Activated T-cell treated with anti-CD3 and anti-CD28 coated beads, Interleukin-2, amount 50 U/mL, for 24 hours (primary cell): ENCODE measurements at regions not wholly inside any gene's neighbourhood (a gene's known extent, or its start where the extent isn't known, plus 50 kb on each side); places are given as distances from the start of the nearest gene placed in this dataset.

ENCODE experiments used
- DNase-seq: peaks from one replicate; pipeline ENCODE4 v3.0.0-alpha.2; 2020
- H3K27ac Mint-ChIP-seq: 2 replicates; pipeline ENCODE4 v1.8.0; 2020; ENCODE audit warnings: mild to moderate bottlenecking, mixed read lengths
- H3K27me3 Mint-ChIP-seq: 2 replicates; pipeline ENCODE4 v1.8.0; 2020; ENCODE audit warnings: mixed read lengths
- H3K36me3 Mint-ChIP-seq: 2 replicates; pipeline ENCODE4 v1.8.0; 2020; ENCODE audit warnings: low read depth, mixed read lengths
- H3K4me1 Mint-ChIP-seq: 2 replicates; pipeline ENCODE4 v1.8.0; 2020; ENCODE audit warnings: low read depth, mixed read lengths
- H3K4me3 Mint-ChIP-seq: 2 replicates; pipeline ENCODE4 v1.8.0; 2020; ENCODE audit warnings: mild to moderate bottlenecking, moderate library complexity, mixed read lengths
- H3K9me3 Mint-ChIP-seq: 2 replicates; pipeline ENCODE4 v1.8.0; 2020; ENCODE audit warnings: mixed read lengths

DNA sequence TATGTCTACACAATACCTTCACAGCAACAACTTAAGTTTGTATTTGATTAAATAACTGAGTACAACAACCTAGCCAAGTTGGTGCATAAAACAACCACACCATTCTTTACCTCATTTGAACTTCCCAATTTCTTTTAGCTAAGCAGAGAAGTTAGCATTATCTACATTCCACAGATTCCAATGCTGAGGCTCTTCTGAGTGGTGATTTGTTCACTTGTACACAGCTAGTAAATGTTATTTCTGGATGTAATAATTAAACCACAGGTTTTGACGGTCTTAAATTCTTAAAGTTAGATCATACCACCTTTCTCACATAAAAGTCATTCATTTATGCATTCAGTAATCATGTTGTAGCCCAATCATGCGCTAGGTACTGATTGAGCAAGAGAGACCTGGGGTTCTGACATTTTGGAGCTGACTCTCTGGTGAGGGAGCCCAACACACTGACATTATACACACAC, 102.5 kb downstream of the SST start:
- no peaks in the 10 kb centered on the region for H3K9me3 Mint-ChIP-seq
- H3K4me1 Mint-ChIP-seq, result no peaks in the 10 kb centered on the region
- H3K27ac Mint-ChIP-seq, result no peak overlapping the region
- no peak for DNase-seq
- no peak overlapping the region for H3K4me3 Mint-ChIP-seq
- peaks cover 43% of the 10 kb centered on the region for H3K27me3 Mint-ChIP-seq
- no peaks in the 10 kb centered on the region for H3K36me3 Mint-ChIP-seq

DNA sequence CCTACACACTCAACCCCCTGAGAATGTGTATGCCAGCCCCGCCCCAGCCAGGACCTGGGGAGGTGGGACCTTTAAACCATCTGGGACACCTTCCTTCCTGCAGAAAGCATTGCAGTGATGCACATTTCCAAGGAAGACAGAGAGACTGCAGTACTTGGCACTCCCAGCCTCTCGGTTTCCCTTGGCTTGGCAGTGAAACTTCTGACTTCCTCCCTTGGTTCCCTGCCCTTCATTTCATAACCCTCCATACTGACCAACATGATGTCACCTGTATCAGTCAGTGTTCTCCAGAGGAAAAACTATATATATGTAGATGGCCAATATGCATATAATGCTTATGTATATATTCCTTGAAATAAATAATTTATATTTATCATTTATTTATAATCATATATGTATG, 103.2 kb downstream of the SST start:
- H3K4me3 Mint-ChIP-seq, result no peak overlapping the region
- H3K27me3 Mint-ChIP-seq, result peaks cover 43% of the 10 kb centered on the region
- H3K9me3 Mint-ChIP-seq, result no peaks in the 10 kb centered on the region
- no peak for DNase-seq
- H3K36me3 Mint-ChIP-seq, result no peaks in the 10 kb centered on the region
- no peak overlapping the region for H3K27ac Mint-ChIP-seq
- no peaks in the 10 kb centered on the region for H3K4me1 Mint-ChIP-seq

DNA sequence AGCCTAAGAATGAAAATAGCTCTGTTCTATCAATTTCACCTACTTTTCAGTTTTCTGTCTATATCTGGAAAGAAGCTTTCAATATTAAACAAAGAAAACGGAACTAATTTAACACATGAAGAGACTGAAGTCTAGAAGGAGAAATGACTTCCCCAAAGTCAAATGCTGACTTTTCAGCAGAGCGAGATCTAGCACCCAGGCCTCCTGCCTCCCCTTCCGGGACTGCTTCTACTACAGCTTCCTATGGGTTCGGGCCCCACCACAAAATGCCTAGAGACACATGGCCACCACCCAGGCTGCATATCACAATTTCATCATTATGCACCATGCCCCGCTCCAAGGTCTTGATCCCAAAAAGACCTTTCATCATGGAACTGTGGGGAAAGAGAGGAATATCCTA, 104.5 kb downstream of the SST start:
- H3K4me1 Mint-ChIP-seq, result no peaks in the 10 kb centered on the region
- no peak overlapping the region for H3K27ac Mint-ChIP-seq
- DNase-seq, result no peak
- H3K9me3 Mint-ChIP-seq, result no peaks in the 10 kb centered on the region
- no peaks in the 10 kb centered on the region for H3K36me3 Mint-ChIP-seq
- H3K27me3 Mint-ChIP-seq, result peaks cover 39% of the 10 kb centered on the region
- H3K4me3 Mint-ChIP-seq, result no peak overlapping the region

DNA sequence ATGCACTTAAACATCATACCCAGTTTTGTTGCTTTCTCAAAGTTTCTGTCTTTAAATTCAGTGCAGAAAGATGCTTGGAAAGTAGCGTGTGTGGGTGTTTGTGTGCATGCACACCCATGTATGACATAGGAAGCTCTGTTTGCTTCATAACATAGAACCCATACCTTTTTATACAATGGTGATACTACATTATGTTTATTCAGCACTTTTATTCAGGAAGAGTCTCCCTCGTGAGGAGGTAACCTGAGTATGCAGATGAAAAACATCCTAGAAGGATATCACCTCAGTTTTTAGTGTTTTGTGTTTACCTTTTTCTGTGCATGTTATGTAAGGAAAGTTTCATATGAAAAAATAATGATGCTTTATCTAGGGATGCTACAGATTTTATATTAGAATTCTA, 111.2 kb downstream of the SST start:
- Mint-ChIP-seq H3K4me1 (no peaks in the 10 kb centered on the region), H3K36me3 (no peaks in the 10 kb centered on the region), H3K27ac (no peak overlapping the region), H3K9me3 (no peaks in the 10 kb centered on the region), H3K4me3 (no peak overlapping the region), H3K27me3 (peaks cover 5% of the 10 kb centered on the region)
- no peak for DNase-seq

DNA sequence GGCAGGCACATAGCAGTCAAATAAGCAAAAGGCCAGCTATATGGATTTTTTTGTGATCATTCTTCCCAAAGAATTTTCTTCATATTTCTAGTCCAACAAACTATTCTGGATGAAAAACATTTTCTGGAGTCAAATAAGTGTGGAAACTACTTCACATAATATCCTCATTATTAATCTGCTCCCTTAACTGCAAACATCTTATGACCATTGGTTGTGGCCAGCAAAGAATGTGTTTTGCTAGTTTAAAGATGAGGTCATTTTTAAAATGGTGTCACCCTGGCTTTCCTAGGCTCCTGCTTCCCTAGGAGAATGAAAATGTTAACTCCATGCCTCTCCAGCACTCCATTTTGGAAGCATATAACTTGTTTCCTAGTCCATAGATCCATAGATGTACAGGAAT, 118.8 kb downstream of the SST start:
- Mint-ChIP-seq H3K36me3 (no peaks in the 10 kb centered on the region), H3K27ac (no peak overlapping the region), H3K4me3 (no peak overlapping the region), H3K4me1 (no peaks in the 10 kb centered on the region), H3K9me3 (no peaks in the 10 kb centered on the region), H3K27me3 (peaks cover 26% of the 10 kb centered on the region)
- DNase-seq, result no peak

DNA sequence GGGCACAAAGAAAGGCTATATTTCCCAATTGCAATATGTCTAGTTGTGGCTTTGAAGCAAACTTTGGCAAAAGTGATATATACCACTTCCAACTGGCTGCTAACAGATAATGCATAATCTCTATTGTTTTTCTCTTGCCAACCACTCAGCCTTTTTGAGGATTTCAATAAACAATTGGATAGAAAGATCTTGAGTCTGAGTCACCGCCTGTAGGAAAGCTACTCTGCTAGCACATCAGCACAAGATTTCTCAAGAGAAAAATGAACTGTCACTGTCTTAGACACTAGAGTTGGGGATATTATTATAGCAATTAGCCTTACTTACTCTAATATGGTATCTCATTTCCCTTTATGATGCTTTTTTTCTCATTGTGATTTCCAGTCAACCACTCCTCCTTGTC, 119.7 kb downstream of the SST start:
- Mint-ChIP-seq H3K4me3 (no peak overlapping the region), H3K36me3 (no peaks in the 10 kb centered on the region), H3K4me1 (no peaks in the 10 kb centered on the region), H3K27me3 (peaks cover 35% of the 10 kb centered on the region), H3K27ac (no peak overlapping the region), H3K9me3 (no peaks in the 10 kb centered on the region)
- DNase-seq, result no peak

DNA sequence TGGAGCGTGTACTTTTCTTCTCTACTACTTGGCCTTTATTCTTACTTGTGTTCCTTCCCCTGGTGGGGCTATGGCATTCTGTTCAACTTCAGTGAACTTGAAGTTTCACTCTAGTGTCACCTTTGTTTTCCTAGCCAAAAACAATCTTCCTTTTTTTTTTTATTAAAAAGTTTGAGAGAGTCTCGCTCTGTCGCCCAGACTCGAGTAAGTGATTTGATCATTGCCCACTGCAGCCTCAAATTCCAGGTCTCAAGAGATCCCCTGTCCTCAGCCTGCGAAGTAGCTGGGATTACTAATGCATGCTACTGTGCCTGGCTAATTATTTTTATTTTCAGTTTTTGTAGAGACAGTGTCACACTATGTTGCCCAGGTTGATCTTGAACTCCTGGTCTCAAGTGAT, 124.8 kb downstream of the SST start:
- no peak overlapping the region for H3K4me3 Mint-ChIP-seq
- no peak for DNase-seq
- no peaks in the 10 kb centered on the region for H3K36me3 Mint-ChIP-seq
- no peaks in the 10 kb centered on the region for H3K9me3 Mint-ChIP-seq
- peaks cover 34% of the 10 kb centered on the region for H3K27me3 Mint-ChIP-seq
- no peaks in the 10 kb centered on the region for H3K4me1 Mint-ChIP-seq
- H3K27ac Mint-ChIP-seq, result no peak overlapping the region

DNA sequence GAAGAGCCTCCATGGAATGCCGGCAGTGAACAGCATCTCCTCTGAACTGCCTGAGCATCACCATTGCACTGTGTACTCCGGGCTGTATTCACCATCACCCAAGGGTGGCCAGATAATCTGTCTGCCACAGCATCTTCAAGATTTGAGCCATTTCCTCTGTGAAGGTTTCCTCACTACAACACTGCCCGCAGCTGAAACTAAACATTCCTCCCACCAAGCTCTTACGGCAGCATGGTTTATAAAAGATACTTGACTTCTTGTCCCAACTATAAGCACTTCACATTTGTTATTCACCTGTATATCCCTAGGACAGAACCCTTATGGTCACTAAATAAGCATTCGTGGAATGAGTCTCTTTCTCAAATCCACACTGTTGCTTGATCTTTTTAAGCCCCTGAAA, 125.9 kb downstream of the SST start:
- Mint-ChIP-seq H3K4me1 (no peaks in the 10 kb centered on the region), H3K27ac (no peak overlapping the region), H3K4me3 (no peak overlapping the region), H3K27me3 (peaks cover 34% of the 10 kb centered on the region), H3K36me3 (no peaks in the 10 kb centered on the region), H3K9me3 (no peaks in the 10 kb centered on the region)
- DNase-seq, result no peak

DNA sequence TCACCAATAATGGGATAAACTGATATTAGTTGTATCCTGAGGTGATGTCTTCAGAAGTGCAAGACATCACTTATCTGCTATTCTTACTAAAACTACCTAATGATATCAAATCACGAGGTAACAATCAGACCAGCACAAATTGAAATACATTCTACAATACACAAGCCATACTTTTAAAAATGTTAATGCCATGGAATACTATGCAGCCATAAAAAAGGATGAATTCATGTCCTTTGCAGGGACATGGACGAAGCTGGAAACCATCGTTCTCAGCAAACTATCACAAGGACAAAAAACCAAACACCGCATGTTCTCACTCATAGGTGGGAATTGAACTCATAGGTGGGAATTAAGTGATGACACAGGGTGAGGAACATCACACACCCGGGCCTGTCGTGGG, 129.3 kb downstream of the SST start:
- DNase-seq, result no peak
- H3K4me3 Mint-ChIP-seq, result no peak overlapping the region
- H3K36me3 Mint-ChIP-seq, result no peaks in the 10 kb centered on the region
- H3K4me1 Mint-ChIP-seq, result no peaks in the 10 kb centered on the region
- peaks cover 15% of the 10 kb centered on the region for H3K27me3 Mint-ChIP-seq
- no peak overlapping the region for H3K27ac Mint-ChIP-seq
- H3K9me3 Mint-ChIP-seq, result no peaks in the 10 kb centered on the region

DNA sequence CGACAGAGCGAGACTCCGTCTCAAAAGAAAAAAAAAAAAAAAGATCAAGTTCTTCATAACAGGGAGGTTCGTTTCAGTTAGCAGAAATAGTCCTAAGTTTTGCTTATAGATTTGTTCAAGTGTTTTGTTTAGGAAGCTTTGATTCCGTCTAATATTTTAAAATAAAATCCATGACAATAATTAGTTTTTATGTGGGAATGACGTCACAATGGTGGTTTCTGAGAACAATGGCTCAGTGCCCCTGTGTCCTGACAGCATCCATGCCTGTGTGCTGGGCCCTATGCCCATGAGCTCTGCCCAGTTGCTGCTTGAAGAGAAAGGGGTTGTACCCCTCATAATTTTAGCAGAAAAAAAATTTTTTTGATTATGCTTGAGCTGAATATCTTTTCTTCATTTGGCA, 134.0 kb downstream of the SST start:
- no peaks in the 10 kb centered on the region for H3K9me3 Mint-ChIP-seq
- peaks cover 15% of the 10 kb centered on the region for H3K27me3 Mint-ChIP-seq
- H3K36me3 Mint-ChIP-seq, result no peaks in the 10 kb centered on the region
- H3K27ac Mint-ChIP-seq, result no peak overlapping the region
- no peak overlapping the region for H3K4me3 Mint-ChIP-seq
- no peaks in the 10 kb centered on the region for H3K4me1 Mint-ChIP-seq
- DNase-seq, result no peak

DNA sequence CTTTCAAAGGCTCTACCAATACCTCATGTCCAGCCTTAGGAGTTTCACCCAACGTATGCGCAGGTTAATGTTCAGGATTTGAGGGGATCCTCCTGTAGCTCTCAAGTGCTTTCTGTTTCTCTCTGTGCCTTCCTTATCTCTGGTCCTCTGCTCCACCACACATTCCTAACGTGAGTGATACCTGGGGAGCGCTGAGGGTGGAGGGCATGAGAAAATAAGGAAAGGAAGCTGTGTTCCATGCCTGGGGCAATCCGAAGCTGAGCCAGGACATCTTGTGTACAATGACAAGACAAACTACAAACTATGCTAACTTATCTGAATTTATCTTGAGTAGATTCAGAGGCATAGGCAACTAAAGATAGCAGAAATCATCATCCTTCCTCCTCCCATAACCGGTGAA, 136.4 kb downstream of the SST start:
- no peaks in the 10 kb centered on the region for H3K4me1 Mint-ChIP-seq
- H3K27ac Mint-ChIP-seq, result no peak overlapping the region
- H3K36me3 Mint-ChIP-seq, result no peaks in the 10 kb centered on the region
- H3K9me3 Mint-ChIP-seq, result no peaks in the 10 kb centered on the region
- no peak overlapping the region for H3K4me3 Mint-ChIP-seq
- peaks cover 31% of the 10 kb centered on the region for H3K27me3 Mint-ChIP-seq
- DNase-seq, result no peak

DNA sequence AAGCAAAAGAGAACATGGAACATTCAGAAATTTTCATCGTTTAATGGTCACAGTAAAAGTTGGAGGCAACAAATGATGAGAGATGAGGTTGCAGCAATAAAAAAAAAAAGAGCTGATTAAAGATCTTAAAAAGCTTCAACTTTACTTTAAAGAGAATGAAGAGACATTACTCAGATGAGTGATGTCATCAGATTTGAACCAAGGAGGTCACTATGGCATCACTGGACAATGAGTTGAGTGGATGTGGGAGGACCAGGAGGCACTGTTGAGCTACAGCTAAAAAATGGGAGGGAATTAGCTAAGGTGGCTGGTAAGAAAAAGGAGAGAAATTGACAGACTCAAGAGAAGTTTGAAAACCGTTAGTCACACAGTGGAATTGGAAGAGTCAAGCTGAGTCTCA, 138.4 kb downstream of the SST start:
- peaks cover 38% of the 10 kb centered on the region for H3K27me3 Mint-ChIP-seq

DNA sequence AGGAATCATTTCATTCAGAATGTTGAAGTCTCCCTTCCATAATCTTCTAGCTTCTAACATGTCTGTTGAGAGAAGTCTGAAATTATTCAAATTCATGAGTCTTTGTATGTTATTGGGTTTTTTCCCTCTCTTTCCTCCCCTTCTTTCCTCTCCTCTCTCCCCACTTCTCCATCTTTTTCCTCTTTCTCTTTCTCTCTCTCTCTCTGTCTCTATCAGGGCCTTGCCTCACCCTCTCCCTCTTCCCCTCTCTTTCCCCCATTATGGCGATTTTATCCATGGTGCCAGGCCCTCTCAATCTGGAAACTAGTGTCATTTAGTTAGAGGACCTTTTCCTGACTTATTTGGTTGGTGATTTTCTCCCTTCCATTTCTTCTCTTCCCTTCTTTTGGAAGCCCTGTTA, 147.3 kb downstream of the SST start:
- no peak overlapping the region for H3K27ac Mint-ChIP-seq
- H3K4me1 Mint-ChIP-seq, result no peaks in the 10 kb centered on the region
- H3K27me3 Mint-ChIP-seq, result peaks cover 19% of the 10 kb centered on the region
- no peak for DNase-seq
- no peaks in the 10 kb centered on the region for H3K9me3 Mint-ChIP-seq
- no peak overlapping the region for H3K4me3 Mint-ChIP-seq
- H3K36me3 Mint-ChIP-seq, result no peaks in the 10 kb centered on the region

More for the DNA sequence above, 138.4 kb downstream of the SST start:
- DNase-seq, result no peak
- H3K4me3 Mint-ChIP-seq, result no peak overlapping the region
- no peaks in the 10 kb centered on the region for H3K4me1 Mint-ChIP-seq
- no peaks in the 10 kb centered on the region for H3K9me3 Mint-ChIP-seq
- no peak overlapping the region for H3K27ac Mint-ChIP-seq
- H3K36me3 Mint-ChIP-seq, result no peaks in the 10 kb centered on the region

DNA sequence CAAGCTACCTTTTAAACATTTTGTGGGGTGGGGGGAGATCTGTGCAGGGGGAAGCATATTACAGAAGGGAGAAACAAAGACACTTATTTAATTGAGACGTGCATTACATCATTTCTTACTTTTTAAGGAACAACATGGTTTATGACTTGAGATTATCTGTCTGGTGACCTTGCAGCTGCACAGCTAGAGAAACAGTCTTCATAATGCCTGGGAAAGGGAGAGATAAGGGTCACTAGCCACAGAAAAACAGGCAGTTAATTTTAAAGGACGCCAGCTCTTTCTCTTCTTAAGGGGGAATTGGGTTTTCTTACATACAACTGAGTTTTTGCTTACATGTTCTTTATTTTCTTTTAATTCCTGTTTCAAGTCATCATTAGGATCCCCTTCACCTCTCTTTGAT, 147.9 kb downstream of the SST start:
- H3K27me3 Mint-ChIP-seq, result peaks cover 16% of the 10 kb centered on the region
- no peak overlapping the region for H3K4me3 Mint-ChIP-seq
- no peaks in the 10 kb centered on the region for H3K9me3 Mint-ChIP-seq
- no peaks in the 10 kb centered on the region for H3K4me1 Mint-ChIP-seq
- no peaks in the 10 kb centered on the region for H3K36me3 Mint-ChIP-seq
- no peak for DNase-seq
- no peak overlapping the region for H3K27ac Mint-ChIP-seq

DNA sequence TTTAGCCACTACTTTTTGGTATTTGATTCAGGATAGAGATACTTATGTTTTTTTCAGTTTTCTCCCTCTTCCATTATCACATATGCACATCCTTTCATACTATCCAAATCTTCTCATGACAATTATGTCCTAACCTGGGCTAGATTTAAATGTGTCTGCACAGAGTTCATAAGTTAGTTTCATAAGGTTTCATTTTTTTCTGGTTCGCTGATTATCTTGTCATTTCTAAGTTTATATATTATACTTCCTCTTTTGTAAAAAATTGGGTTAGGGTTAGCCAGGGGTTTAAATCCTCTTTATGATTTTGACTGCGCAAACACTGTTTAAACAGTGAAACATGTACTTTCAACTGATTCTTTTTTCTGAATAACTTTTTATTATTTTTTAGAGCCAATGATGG, 148.6 kb downstream of the SST start:
- Mint-ChIP-seq H3K4me3 (no peak overlapping the region), H3K36me3 (no peaks in the 10 kb centered on the region), H3K4me1 (no peaks in the 10 kb centered on the region), H3K9me3 (no peaks in the 10 kb centered on the region), H3K27me3 (peaks cover 16% of the 10 kb centered on the region), H3K27ac (no peak overlapping the region)
- DNase-seq, result no peak
